B cell (primary cell): ENCODE measurements at regions not wholly inside any gene's neighbourhood (a gene's known extent, or its start where the extent isn't known, plus 50 kb on each side); places are given as distances from the start of the nearest gene placed in this dataset.

Source experiments
- ATAC-seq: fragments of 200-7000 bp; cut with Tn5 transposase; one replicate; pipeline ENCODE4 v1.10.0; 2021; ENCODE audit warnings: low read depth, mild to moderate bottlenecking, moderate number of reproducible peaks, moderate library complexity
- CTCF ChIA-PET: fragments of 350-600 bp; sonication (Branson Sonifier 250); formaldehyde crosslinking; loops from one replicate; lab custom pipeline; 2021; ENCODE audit warnings: antibody characterized with exemption, inconsistent platforms; lab: Charles Lee
- POLR2A ChIA-PET: fragments of 350-600 bp; sonication (Branson Sonifier 250); formaldehyde crosslinking; loops from one replicate; lab custom pipeline; 2021; ENCODE audit warnings: antibody characterized with exemption; lab: Charles Lee
- DNase-seq: peaks from one replicate; pipeline ENCODE4 v3.0.0; 2013
- H2AFZ ChIP-seq: 2 replicates; pipeline ENCODE4 v1.6.1; 2012; ENCODE audit warnings: mild to moderate bottlenecking, low read depth, low read length; ENCODE audit not compliant: insufficient read depth, poor library complexity, severe bottlenecking
- H3K27ac ChIP-seq, 2 donors: 1 replicate in 1 of 2; 2 replicates in 1 of 2; pipeline ENCODE4 v1.5.1; 2012 to 2013; ENCODE audit warnings: low read length in 2 of 2, mild to moderate bottlenecking in 2 of 2, moderate library complexity in 1 of 2
- H3K27me3 ChIP-seq, 4 experiments: fragments of 200-600 bp in 1 of 4; sonication (generic) in 1 of 4; replicated peaks in 1 of 4; 1 replicate in 2 of 4; 2 replicates in 2 of 4; pipeline versions ENCODE4 v1.6.1 to v1.7.0; 2013 to 2016; ENCODE audit warnings: low read length in 3 of 4, mild to moderate bottlenecking in 2 of 4, mixed read lengths in 1 of 4, moderate library complexity in 1 of 4; ENCODE audit not compliant: insufficient read depth in 4 of 4, control insufficient read depth in 3 of 4; ENCODE audit errors: control extremely low read depth in 1 of 4
- H3K36me3 ChIP-seq, 2 experiments: replicated peaks in 1 of 2; 1 replicate in 1 of 2; 2 replicates in 1 of 2; pipeline versions ENCODE4 v1.6.1 to v1.7.1; 2013; ENCODE audit warnings: low read length in 1 of 2; ENCODE audit not compliant: insufficient read depth in 2 of 2, control insufficient read depth in 1 of 2; ENCODE audit errors: control extremely low read depth in 1 of 2, extremely low read depth in 1 of 2
- H3K4me1 ChIP-seq, 2 donors: fragments of 200-600 bp in 1 of 2; sonication (generic) in 1 of 2; 1 replicate in 1 of 2; 2 replicates in 1 of 2; pipeline versions ENCODE4 v1.5.1 to v1.6.1; 2013 to 2017; ENCODE audit warnings: low read length in 2 of 2; ENCODE audit not compliant: control insufficient read depth in 2 of 2, insufficient read depth in 2 of 2
- H3K4me2 ChIP-seq: replicated peaks from 2 replicates; pipeline ENCODE3; 2012; ENCODE audit warnings: mild to moderate bottlenecking, low read depth, low read length; ENCODE audit not compliant: poor library complexity, severe bottlenecking
- H3K4me3 ChIP-seq, 5 experiments: fragments of 200-600 bp in 1 of 5; sonication (generic) in 1 of 5; 1 replicate in 3 of 5; 2 replicates in 2 of 5; pipeline versions ENCODE4 v1.5.1 to v1.7.0; 2011 to 2016; ENCODE audit warnings: low read length in 4 of 5, mild to moderate bottlenecking in 4 of 5, low read depth in 2 of 5, control low read depth in 1 of 5, moderate library complexity in 1 of 5; ENCODE audit not compliant: insufficient read depth in 1 of 5; ENCODE audit errors: control extremely low read depth in 1 of 5, extremely low read depth in 1 of 5
- H3K79me2 ChIP-seq: fragments of 200-600 bp; sonication (generic); one replicate; pipeline ENCODE4 v1.6.0; 2016; ENCODE audit warnings: low read length; ENCODE audit not compliant: control insufficient read depth, insufficient read depth
- H3K9ac ChIP-seq: fragments of 200-600 bp; sonication (generic); 2 replicates; pipeline ENCODE4 v1.6.1; 2017; ENCODE audit warnings: mild to moderate bottlenecking, low read length, moderate library complexity
- H3K9me3 ChIP-seq, 3 donors: one replicate each; pipeline versions ENCODE4 v1.6.1 to v1.7.1; 2013; ENCODE audit warnings: low read length in 2 of 3; ENCODE audit not compliant: control insufficient read depth in 2 of 3, insufficient read depth in 1 of 3; ENCODE audit errors: control extremely low read depth in 1 of 3
- H4K20me1 ChIP-seq: 2 replicates; pipeline ENCODE4 v1.6.0; 2012; ENCODE audit warnings: mild to moderate bottlenecking, low read length; ENCODE audit not compliant: insufficient read depth, control insufficient read depth, poor library complexity, severe bottlenecking
- H3K27ac Mint-ChIP-seq: one replicate; pipeline ENCODE4 v1.8.0; 2021; ENCODE audit warnings: mixed read lengths
- H3K27me3 Mint-ChIP-seq: one replicate; pipeline ENCODE4 v1.8.0; 2021; ENCODE audit warnings: mixed read lengths
- H3K4me1 Mint-ChIP-seq: one replicate; pipeline ENCODE4 v1.8.0; 2021; ENCODE audit warnings: mixed read lengths
- H3K4me3 Mint-ChIP-seq: one replicate; pipeline ENCODE4 v1.8.0; 2021; ENCODE audit warnings: mixed read lengths
- H3K9me3 Mint-ChIP-seq: one replicate; pipeline ENCODE4 v1.8.0; 2022; ENCODE audit warnings: mixed read lengths; ENCODE audit not compliant: insufficient read depth
- EZH2 ChIP-seq: IDR thresholded peaks from 2 replicates; pipeline ENCODE4 v1.6.1; 2012; ENCODE audit warnings: borderline replicate concordance, low read depth, mild to moderate bottlenecking, moderate library complexity, low read length; ENCODE audit not compliant: insufficient read depth, poor library complexity, severe bottlenecking
- WGBS: methylation state at CpG from one replicate; pipeline ENCODE4 v1.1.5; 2013; ENCODE audit warnings: missing lambda C conversion rate; ENCODE audit not compliant: insufficient coverage; 5-methylcytosine and 5-hydroxymethylcytosine counted together
- intact Hi-C: fragments of 100-400 bp; cut with micrococcal nuclease; formaldehyde crosslinking; loops from one replicate; pipeline ENCODE4 v1.10.0; 2022
- TF ChIP-seq, protein P1 (sequence below): fragments of 200-600 bp; IDR thresholded peaks from one replicate; pipeline ENCODE4 v1.8.0; 2022; ENCODE audit warnings: antibody characterized with exemption, mild to moderate bottlenecking

DNA sequence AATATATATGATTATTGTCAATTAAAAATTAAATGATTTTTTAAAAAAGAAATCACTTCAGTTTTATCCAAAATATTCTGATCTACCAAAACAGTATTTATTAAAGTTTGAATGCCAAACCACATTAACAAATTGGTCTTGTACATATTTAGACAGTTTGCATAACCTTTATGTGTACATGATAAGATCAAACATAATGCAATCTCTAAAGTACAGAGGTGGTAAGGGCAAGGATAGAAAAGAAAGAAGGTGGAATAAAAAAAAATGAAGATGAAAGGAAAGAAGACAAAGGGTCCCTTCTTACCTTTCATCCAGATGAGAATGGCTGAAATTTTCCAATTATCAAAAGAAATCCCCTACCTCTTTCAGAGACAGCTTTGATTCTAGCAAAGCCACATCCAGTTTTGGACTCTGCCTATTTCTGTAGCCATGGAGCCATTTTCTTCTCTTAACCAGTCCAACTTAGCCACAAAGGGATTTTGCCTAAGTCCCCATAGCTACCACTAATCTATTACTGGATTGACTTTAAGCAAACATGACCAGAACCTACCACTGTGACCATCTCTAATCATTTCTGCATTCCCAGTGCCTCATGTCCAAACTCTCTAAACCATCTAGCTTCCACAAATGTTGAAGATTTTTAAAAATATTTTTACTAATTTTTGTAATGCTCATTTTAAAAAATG is 133.3 kb upstream of the TRPM3 start:
- CTCF ChIA-PET = no interaction called here

DNA sequence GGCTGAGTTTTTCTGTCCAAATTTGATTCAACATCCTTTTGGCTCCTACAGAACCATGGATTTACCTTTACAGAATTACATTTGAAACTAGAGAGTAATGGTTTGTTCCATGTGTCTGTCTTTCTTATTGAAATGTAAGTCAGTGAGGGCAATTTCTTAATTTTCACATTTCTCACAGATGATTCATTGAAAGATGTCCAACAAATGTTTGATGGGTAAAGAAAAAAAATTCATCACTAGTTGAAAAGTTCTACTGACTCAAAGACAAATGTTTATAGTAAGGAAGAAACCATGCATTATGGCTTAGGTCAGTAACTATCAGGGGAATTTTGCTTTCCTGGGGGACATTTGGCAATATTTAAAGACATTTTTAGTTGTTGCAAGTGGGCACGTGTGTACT is 131.6 kb upstream of the TRPM3 start:
- intact Hi-C loops = no loop called here
- Mint-ChIP-seq H3K9me3 (no peaks in the 10 kb centered on the region), H3K27me3 (no peaks in the 10 kb centered on the region), H3K4me3 (no peak overlapping the region), H3K4me1 (no peaks in the 10 kb centered on the region), H3K27ac (no peak overlapping the region)
- no peak overlapping the region for H3K9ac ChIP-seq
- H3K36me3 ChIP-seq = no peaks in the 10 kb centered on the region
- TF ChIP-seq, protein P1, sequence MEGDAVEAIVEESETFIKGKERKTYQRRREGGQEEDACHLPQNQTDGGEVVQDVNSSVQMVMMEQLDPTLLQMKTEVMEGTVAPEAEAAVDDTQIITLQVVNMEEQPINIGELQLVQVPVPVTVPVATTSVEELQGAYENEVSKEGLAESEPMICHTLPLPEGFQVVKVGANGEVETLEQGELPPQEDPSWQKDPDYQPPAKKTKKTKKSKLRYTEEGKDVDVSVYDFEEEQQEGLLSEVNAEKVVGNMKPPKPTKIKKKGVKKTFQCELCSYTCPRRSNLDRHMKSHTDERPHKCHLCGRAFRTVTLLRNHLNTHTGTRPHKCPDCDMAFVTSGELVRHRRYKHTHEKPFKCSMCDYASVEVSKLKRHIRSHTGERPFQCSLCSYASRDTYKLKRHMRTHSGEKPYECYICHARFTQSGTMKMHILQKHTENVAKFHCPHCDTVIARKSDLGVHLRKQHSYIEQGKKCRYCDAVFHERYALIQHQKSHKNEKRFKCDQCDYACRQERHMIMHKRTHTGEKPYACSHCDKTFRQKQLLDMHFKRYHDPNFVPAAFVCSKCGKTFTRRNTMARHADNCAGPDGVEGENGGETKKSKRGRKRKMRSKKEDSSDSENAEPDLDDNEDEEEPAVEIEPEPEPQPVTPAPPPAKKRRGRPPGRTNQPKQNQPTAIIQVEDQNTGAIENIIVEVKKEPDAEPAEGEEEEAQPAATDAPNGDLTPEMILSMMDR = no peak
- TF ChIP-seq EZH2 = no peak
- no peak overlapping the region for H3K4me2 ChIP-seq
- ATAC-seq (no peak), DNase-seq (no peak)
- CTCF ChIA-PET = no interaction called here
- no peaks in the 10 kb centered on the region for H3K4me1 ChIP-seq
- H4K20me1 ChIP-seq = no peaks in the 10 kb centered on the region
- H3K27ac ChIP-seq = no peak overlapping the region
- no peak overlapping the region for H2AFZ ChIP-seq
- no peak overlapping the region for H3K4me3 ChIP-seq
- POLR2A ChIA-PET = no interaction called here
- no peaks in the 10 kb centered on the region for H3K9me3 ChIP-seq
- no peaks in the 10 kb centered on the region for H3K79me2 ChIP-seq
- H3K27me3 ChIP-seq = no peaks in the 10 kb centered on the region
- WGBS = no CpG with 5 or more reads among the region's 1 CpG

More for the DNA sequence above, 133.3 kb upstream of the TRPM3 start:
- Histone ChIP-seq H3K79me2 (no peaks in the 10 kb centered on the region), H3K4me3 (no peak overlapping the region), H3K4me1 (no peaks in the 10 kb centered on the region), H4K20me1 (no peaks in the 10 kb centered on the region), H3K9ac (no peak overlapping the region), H3K4me2 (no peak overlapping the region), H3K36me3 (no peaks in the 10 kb centered on the region), H3K27me3 (no peaks in the 10 kb centered on the region), H3K27ac (no peak overlapping the region), H3K9me3 (no peaks in the 10 kb centered on the region), H2AFZ (no peak overlapping the region)
- Mint-ChIP-seq H3K27ac (no peak overlapping the region), H3K4me3 (no peak overlapping the region), H3K9me3 (no peaks in the 10 kb centered on the region), H3K27me3 (no peaks in the 10 kb centered on the region), H3K4me1 (no peaks in the 10 kb centered on the region)
- DNase-seq (no peak), ATAC-seq (no peak)
- TF ChIP-seq EZH2 = no peak
- TF ChIP-seq, protein P1 = no peak
- intact Hi-C loops = no loop called here
- POLR2A ChIA-PET = no interaction called here
